ENCODE measurements at regions not wholly inside any gene's neighbourhood (a gene's known extent, or its start where the extent isn't known, plus 50 kb on each side); places are given as distances from the start of the nearest gene placed in this dataset.

DNA sequence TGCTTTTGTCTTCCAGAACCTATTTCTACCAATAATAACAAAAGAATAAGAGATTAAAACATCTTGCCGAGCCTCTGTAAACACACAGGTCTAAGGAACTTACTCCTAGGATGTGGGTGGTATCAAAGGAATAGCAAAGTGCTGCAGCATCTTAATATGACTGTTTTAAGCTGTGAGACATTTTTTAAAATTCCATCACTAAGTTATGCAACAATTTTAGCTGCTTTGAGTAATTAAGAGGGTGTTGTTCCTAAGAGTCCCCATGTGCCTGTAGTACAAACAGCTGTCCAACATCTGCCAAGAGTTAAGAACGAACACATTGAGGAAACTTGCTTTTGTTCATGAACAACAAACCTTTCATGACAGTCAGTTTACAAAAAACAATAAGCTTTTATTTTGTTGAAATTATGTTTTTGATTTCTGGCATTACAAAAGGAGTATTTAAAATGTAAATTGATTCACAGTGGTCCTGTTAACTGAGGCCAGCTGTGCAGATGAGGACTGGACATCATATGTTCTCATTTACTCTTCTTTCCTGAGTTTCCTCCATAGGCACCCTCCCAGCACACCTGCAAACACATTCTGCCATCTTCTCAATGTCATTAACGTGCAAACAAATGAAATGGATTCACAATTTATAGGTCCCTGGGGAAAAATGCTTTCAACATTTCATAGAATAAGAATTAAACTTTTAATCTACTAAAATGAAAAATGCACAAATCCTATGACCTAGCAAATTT is 337.3 kb upstream of the ARHGEF26 start:
- TF ChIP-seq, protein P1, sequence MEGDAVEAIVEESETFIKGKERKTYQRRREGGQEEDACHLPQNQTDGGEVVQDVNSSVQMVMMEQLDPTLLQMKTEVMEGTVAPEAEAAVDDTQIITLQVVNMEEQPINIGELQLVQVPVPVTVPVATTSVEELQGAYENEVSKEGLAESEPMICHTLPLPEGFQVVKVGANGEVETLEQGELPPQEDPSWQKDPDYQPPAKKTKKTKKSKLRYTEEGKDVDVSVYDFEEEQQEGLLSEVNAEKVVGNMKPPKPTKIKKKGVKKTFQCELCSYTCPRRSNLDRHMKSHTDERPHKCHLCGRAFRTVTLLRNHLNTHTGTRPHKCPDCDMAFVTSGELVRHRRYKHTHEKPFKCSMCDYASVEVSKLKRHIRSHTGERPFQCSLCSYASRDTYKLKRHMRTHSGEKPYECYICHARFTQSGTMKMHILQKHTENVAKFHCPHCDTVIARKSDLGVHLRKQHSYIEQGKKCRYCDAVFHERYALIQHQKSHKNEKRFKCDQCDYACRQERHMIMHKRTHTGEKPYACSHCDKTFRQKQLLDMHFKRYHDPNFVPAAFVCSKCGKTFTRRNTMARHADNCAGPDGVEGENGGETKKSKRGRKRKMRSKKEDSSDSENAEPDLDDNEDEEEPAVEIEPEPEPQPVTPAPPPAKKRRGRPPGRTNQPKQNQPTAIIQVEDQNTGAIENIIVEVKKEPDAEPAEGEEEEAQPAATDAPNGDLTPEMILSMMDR (IDR thresholded peaks at IDR 0.05) = no peak
- no peak for TF ChIP-seq POLR2A (IDR thresholded peaks at IDR 0.05; ENCODE audit: low read length)
- TF ChIP-seq JUNB (IDR thresholded peaks at IDR 0.05) = no peak
- TF ChIP-seq, protein P2, sequence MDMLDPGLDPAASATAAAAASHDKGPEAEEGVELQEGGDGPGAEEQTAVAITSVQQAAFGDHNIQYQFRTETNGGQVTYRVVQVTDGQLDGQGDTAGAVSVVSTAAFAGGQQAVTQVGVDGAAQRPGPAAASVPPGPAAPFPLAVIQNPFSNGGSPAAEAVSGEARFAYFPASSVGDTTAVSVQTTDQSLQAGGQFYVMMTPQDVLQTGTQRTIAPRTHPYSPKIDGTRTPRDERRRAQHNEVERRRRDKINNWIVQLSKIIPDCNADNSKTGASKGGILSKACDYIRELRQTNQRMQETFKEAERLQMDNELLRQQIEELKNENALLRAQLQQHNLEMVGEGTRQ (IDR thresholded peaks at IDR 0.05) = no peak
- TF ChIP-seq, protein P3, sequence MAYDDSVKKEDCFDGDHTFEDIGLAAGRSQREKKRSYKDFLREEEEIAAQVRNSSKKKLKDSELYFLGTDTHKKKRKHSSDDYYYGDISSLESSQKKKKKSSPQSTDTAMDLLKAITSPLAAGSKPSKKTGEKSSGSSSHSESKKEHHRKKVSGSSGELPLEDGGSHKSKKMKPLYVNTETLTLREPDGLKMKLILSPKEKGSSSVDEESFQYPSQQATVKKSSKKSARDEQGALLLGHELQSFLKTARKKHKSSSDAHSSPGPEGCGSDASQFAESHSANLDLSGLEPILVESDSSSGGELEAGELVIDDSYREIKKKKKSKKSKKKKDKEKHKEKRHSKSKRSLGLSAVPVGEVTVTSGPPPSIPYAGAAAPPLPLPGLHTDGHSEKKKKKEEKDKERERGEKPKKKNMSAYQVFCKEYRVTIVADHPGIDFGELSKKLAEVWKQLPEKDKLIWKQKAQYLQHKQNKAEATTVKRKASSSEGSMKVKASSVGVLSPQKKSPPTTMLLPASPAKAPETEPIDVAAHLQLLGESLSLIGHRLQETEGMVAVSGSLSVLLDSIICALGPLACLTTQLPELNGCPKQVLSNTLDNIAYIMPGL (CRISPR knock-in tag; IDR thresholded peaks at IDR 0.05; ENCODE audit: borderline replicate concordance) = no peak
- TF ChIP-seq MYC (IDR thresholded peaks at IDR 0.05; ENCODE audit: borderline replicate concordance, low read length) = no peak
- TF ChIP-seq, protein P4, sequence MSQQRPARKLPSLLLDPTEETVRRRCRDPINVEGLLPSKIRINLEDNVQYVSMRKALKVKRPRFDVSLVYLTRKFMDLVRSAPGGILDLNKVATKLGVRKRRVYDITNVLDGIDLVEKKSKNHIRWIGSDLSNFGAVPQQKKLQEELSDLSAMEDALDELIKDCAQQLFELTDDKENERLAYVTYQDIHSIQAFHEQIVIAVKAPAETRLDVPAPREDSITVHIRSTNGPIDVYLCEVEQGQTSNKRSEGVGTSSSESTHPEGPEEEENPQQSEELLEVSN (IDR thresholded peaks at IDR 0.05; ENCODE audit: borderline replicate concordance, low read depth) = no peak
- no peak for TF ChIP-seq MAZ (IDR thresholded peaks at IDR 0.05; ENCODE audit: borderline replicate concordance, low read depth, low read length)

Measured in A549 (cell line).